OCI-M2 (cell line): ENCODE measurements at regions not wholly inside any gene's neighbourhood (a gene's known extent, or its start where the extent isn't known, plus 50 kb on each side); places are given as distances from the start of the nearest gene placed in this dataset.

Experiments
- DNase-seq: peaks from one replicate; lab custom pipeline; 2025; ENCODE audit not compliant: unreplicated experiment; lab: John Stamatoyannopoulos, UW

DNA sequence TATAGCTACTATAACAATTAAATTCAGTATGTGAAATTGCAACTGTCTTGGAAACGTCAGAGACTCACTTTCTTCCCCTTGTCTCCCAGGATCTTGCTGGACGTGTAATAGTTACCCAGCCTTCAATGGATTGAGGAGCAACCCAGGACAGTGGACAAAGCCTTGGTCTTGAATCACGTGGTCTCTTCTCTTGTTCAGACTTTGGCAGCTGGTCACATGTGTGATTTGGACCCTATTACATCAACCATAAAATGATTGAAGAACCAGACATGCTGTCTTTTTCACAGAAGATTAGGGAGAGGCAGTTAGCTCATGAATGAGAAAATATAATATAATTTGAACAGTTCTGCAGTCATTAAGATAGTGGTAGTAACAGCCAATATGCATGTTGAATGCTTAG is 1085.5 kb upstream of the RBFOX1 start:
- DNase-seq: no peak

DNA sequence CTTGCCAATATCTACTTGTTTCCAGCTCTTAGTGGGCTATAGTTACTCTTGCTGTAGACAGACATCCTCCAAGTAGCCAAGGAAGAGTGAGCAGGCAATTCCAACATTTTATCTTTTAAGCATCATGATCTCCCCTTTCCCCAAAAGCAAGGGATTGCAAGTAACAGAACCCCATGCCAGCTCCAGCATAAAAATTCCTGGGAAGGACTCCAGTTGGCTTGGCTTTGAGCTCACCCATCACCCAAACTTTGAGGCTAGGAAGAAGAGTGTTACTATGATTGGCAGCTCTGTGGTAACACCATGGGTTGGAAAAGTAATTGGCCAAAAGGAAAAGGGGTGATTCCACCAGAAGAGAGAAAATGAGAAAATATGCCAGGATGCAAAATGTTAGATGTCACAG is 1086.4 kb upstream of the RBFOX1 start:
- DNase-seq: no peak

DNA sequence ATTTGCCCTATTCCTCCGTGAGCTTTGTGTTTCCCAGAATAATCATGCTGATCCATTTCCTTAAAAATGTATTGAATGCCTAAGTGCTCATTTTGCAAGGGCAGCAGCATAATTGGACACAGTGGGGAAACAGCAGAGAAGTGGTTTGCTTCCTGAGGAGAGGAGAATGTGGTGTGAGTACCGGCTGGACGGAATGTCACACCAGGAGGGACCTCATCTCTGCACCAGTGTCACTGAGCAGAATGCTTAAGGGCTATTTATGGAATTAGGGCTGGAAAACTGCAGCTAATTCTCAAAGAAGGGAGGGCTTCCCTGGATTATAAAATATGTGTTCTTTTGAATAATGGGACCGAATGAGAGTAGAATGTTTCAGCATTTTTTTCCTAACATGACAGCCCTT is 1100.6 kb upstream of the RBFOX1 start:
- DNase-seq: no peak

DNA sequence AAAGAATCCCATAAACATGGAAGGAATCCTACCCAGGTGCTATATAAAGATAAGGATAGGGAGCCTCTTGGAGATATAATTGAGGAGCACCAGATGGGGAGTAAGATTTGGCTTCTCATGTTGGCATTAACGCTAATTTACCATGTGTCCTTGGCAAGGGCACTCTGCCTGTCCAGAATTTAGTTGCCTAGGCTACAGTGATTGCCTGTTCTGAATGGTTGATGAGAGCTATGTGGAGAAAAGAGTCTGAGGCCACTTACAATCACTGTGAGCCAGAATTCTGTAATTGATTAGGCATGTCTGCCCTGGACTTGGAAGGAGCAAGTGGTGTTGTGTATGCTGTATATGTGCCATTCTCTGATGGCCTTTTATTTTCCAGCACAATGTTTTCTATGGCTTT is 1101.2 kb upstream of the RBFOX1 start:
- no peak for DNase-seq

DNA sequence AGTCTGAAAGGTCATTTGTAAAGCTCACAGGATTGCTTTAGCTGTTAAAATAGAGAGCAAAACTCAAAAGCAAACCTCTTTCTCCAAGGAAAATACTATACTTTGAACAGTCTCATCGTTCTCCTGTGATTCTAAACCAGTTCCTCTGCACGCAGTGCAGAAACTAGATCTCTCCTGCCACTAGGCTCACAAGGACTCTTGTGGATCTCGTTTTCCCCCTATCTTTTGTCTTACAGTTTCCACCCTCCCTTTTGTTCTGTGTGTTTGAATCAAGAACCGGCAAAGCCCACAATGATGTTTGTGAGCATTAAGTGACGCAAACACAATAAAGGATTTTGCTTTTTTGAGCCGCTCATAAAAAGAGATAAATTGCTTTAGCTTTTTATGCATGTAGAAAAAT is 1103.5 kb upstream of the RBFOX1 start:
- DNase-seq: no peak

DNA sequence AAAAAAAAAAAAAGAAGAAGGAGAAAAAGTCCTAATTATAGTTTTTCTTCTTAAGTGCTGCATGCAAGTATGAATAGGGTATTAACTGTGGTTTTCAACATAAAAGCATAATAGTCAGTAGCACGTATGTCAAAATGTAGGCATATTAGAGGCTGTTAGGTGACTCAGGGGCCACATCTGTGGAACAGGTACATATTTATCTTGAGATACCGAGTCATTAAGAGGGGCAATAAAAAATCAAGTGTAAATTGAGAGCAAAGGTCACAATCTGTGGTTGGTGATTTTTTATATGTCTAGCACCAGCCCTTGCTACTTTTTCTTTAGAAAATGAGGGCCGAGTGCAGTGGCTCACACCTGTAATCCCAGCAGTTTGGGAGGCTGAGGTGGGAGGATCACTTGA is 1113.8 kb upstream of the RBFOX1 start:
- DNase-seq: no peak

DNA sequence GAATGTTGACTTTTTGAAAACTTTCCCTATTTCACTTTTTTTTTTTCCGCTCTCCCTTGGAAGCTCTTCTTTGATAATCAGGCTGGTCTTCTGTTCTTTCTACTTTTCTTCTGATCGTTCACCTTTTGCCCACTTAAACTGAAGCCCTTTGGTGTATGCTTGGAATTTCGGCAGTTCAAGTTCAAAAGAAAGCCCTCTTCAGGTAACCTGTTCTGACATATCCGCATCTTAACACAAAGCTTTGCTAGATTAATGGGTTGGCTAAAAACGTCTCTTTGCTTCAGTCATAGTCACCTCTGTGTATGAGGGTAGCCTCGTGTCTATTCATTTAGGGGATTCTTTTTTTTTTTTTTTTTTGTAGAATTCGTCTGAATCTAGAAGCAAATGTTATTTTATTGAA is 1115.8 kb upstream of the RBFOX1 start:
- no peak for DNase-seq

DNA sequence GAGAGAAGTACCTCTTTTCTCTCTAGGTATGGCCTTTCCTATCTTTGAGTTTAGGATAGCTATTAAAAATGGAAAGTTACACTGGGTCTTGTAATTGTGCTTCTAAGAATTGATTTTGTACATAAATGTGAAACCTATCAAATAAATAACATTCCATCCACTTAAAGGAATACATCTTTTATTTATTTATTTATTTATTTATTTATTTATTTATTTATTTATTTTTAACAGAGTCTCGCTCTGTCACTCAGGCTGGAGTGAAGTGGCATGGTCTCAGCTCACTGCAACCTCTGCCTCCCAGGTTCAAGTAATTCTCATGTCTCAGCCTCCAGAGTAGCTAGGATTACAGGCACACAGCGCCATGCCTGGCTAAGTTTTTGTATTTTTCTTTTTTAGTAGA is 1114.0 kb upstream of the EEF2KMT start:
- DNase-seq: no peak

DNA sequence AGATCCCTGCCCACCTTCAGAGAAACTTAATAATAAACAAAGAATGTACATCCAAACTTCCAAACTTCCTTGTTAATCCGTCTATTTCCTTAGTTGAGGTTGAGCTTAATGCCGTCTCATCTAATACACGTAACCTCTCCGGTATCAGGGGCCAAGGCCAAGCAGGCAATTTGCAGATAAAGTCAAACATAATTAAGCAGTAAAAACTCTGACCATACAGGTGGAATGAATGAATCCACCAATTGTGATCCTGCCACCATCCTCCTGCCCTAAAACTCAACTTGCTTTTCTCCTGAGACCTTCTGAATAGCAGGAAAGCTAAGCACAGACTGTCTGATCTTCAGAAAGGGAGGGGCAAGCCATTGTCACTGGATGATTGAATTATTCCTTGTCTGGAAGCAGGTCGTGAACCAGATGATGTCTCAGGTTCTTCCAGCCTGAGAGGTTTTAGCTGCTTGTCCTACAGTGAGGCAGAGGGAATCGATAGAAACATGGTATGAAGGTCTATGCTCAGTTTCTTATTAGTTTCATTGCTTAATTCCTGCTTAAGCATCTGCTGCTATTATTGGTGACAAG is 1111.8 kb upstream of the EEF2KMT start:
- no peak for DNase-seq

DNA sequence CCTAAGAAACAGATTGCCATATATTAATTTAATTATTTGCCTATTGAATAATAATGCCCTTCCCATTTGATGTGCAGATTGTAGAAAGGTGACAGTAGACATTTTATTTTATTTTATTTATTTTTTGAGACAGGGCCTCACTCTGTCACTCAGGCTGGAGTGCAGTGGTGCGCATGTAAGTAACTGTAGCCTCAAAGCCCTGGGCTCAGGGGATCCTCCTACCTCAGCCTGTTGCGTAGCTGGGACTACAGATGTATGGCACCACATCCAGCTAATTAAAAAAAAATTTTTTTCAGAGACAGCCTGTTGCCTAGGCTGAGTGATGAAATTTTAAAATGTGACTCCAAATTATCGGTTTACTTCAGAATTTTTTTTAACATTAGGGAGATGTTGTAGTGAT is 1110.0 kb upstream of the EEF2KMT start:
- no peak for DNase-seq

DNA sequence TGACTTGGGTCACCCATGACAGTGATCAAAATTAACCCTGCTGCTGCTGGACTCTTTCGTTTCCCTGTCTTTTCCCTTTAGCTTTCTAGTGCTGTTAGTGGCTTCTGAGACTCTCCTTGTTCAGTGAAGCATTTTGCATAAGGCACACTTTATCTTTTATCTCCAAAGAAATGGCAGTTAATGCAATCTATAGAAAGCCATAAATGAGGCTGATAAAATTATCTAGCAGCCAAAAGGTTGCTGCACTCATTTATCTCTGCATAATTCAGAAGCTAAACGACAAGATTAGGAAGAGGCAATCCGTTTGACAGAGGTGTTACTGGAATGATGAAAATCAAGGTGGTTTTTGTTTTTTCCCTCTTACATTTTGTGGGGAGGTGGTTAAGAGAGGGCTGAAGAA is 1109.5 kb upstream of the EEF2KMT start:
- no peak for DNase-seq

DNA sequence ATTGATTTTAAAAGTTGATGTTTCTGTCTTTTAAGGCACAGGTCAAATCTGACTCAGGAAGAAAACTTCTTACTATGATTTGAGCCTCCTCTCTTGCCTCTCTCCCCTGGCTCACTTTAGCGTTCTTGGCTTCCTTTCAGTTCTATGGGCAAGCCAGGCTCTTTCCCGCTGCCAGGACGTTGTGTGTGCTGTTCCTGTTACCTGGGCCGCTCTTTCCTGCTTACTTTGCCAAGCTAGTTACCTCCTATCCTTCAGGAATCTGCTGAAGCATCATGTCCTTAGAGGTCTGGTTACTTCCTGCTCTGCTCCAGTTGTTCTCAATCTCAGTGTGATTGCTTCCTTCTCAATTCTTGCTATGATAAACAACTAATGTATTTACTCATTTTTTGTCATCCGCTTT is 1108.5 kb upstream of the EEF2KMT start:
- DNase-seq: no peak

DNA sequence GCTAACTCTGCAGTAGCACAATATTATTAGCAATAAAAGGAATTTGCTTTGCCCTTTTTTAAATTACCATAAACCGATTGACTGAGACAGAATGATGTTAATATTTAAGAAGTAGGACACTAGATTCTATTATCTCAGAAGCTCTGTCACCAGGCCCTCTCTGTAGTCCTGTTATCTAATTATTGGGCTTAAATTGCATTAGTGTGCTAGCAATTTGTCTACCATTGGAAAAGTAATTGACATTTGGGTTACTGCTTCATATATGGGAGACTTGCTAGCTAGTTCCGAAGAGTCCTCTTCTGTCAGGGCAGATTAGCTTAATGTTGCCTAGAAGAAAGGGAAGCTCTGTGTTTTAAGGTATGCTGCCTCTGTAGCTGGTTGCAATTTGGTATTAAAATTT is 1107.3 kb upstream of the EEF2KMT start:
- DNase-seq: no peak

DNA sequence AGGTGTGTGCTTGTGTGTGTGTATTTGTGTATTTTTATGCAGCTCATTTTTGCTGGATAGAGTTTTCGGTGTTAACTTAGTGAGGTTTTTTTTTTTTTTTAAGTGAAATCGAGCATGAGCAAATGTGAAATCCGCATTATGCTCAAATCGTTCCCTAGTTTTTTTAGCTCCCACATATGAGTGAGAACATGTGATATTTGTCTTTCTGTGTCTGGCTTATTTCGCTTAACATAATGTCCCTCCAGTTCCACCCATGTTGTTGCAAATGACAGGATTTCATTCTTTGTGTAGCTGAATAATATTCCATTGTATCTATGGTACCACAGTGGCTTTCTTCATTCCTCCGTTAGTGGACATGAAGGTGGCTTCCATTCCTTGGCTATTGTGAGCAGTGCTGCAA is 1103.3 kb upstream of the EEF2KMT start:
- no peak for DNase-seq

DNA sequence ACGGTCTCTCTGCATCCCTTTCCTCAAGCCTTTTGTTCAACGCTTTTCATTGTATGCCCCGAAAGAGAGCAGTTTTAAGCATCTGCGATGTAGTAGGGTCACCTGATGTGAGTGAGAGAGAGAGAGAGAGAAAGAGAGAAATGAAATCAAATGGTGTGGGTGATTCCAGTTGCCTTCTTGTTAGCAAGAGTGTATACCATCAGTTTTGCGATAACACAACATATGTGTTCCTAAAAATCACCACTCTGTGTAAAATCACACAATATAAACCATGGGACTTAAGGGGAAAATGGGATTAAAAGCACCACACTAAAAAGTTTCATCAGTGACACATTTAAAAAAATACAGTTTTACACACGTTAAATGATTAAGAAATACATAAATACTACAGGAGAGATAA is 1102.7 kb upstream of the EEF2KMT start:
- no peak for DNase-seq

DNA sequence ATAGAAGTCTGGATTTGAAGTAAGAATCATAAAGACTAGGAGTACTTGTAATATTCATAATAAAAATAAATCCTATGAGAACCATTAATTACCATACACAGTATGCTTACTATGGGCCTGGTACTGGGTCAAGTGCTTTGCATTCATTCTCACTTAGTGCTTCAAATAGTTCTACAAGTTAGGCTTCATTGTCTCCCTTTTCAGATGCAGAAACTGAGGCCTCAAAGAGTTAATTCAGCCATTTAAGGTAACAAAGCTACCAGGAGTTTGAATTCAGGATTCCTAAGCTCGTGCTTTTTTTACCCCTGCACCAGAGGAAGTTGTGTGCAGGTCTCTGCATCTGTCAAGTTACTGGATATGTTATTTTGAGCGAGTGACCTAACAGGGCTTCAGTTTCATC is 1098.4 kb upstream of the EEF2KMT start:
- no peak for DNase-seq

DNA sequence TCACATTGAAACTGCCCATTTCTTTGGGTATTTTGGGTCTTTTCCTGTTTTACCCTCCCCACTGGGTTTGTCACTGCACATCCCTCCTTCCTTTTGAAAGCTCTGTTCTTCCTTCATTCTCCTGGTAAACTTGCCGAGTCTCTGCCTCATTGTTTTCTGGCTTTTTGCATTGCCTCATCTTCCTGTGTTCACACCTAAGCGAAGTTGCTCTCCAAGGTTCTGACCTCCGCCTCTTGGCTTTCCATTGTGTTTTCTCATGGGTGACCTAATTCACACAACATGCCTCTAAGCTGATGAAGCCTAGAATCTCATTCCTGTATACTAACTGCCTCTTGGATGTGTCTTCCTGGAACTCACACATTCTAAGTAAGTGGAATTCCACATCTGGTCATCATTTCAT is 1096.1 kb upstream of the EEF2KMT start:
- no peak for DNase-seq

DNA sequence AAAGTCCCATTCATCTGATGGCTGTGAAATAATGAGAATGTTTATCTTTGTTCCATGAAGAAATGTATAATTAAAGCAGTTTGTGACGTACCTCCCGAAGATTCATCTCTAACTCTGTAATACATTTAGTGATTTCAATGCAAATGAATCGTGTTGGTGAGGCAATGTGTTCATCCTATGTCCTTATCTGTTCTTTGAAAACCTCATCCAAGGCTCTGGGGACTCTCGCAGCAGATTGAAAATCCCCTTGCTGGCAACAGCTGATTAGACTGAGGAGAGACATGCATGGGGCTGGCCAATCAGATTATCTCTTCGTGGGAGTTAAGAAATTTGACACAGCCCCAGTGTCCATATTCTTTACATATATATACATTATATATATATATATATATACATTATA is 1095.4 kb upstream of the EEF2KMT start:
- no peak for DNase-seq

DNA sequence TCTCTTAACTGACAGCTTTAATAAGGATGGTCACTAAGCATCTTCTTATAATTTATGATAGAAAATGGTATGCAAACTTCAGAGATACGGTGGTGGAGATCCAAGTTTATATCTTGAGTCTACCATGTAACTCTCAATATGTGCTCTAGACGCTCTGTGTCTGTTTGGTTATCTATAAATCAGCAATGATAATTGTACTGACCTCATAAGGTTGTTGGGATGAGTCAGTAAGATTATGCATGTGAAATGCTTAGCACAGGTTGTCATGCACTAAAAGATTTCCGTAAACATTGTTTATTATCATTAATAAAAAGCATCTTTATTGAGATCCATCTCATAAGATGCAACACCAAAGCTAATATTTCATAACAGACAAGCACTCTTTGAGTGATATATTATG is 1094.9 kb upstream of the EEF2KMT start:
- DNase-seq: no peak

DNA sequence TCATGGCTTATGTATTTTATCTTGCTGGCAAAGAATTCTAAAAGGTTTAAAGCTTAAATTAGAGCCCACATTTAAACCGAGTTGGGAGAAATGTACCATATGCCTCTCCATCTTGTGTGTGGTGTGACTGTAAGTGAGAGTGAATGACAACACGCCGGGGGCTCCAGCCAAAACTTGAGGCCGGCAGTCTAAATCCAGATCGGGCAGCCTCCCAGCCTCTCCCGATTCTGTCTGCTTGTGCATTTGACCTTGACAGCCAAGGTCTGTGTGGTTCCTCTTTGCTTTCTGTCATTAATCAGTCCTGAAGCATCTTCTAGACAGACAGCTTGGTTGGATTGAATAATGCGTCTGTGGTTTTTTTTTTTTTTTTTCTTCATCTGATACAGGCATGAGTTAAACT is 1093.2 kb upstream of the EEF2KMT start:
- DNase-seq: no peak

DNA sequence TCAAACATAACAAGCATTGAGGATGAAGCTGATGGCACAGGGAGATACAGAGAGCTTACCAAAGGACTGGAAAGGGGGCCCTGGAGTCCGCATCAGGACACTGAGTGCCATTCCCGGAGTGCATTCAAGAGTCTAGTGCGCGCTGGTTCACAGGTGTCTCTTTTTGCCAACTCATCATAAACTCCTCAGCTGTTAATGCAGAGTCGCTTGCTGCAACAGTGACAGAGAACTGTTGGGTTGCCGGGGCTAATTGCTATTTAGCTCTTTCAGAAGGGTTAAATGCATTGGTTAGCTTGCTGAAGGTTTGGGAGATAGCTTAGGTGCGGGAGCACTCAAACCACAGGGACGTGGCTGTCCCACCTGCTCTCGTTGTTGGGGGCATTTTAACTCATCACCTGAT is 1091.6 kb upstream of the EEF2KMT start:
- no peak for DNase-seq

DNA sequence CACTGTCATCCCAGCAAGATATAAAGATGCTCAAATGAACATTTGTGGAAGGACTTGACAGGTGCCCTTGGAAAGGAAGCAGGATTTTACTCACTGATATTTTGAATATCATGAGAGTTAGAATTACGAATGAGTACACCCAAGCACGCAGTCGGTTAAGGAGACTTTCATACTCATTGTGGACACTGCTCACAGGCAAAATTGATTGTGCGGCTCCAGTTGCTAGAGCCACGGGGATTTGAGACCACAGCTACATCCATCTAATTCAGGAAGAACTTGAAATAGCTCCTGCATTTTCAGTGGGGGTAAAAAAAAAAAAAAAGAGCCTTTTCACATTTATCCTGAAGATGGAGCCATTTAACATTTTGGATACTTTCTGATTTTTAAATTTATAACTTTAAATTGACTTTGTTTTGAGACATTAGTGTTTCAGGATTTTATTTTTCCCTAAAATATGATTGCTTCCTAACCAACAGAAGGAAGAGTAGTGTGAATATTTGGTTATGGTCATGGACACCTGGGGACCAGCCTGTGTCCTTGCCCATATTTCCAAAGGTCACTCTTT is 1080.1 kb upstream of the EEF2KMT start:
- no peak for DNase-seq

DNA sequence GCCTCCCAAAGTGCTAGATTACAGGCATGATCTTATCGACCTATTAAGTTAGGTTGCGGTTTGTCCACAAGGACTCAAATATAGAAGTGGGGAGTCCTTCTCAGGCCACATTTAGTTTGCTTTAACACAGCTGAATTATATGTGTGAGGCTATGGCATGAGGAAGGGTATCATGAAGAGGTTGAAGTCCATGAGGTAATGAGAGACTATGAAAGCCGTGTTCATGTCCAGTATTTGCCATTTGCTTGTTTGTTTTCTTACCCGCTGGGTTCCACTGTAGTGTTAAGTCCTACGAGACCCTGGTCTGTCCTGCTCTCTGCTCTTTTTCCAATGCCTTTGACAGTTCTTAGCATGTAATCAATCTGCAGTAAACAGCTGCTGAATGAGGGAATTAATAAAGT is 1072.4 kb upstream of the EEF2KMT start:
- DNase-seq: no peak
